Transverse colon (tissue), 4 donors: ENCODE measurements at regions not wholly inside any gene's neighbourhood (a gene's known extent, or its start where the extent isn't known, plus 50 kb on each side); places are given as distances from the start of the nearest gene placed in this dataset.

Experiments used
- DNase-seq: peaks from one replicate; pipeline ENCODE4 v3.0.0-alpha.2; 2019
- H3K27ac ChIP-seq, 4 donors: fragments of 200-600 bp; sonication (generic); 2 replicates each; pipeline ENCODE4 v1.5.1; 2016 to 2018; ENCODE audit warnings: inconsistent platforms in 4 of 4
- H3K27me3 ChIP-seq: fragments of 200-600 bp; sonication (generic); 2 replicates; pipeline ENCODE4 v1.5.1; 2017; ENCODE audit warnings: inconsistent platforms
- H3K36me3 ChIP-seq, 4 donors: fragments of 200-600 bp; sonication (generic); 2 replicates each; pipeline ENCODE4 v1.5.1; 2017 to 2019; ENCODE audit warnings: inconsistent platforms in 4 of 4
- H3K4me1 ChIP-seq, 4 donors: fragments of 200-600 bp; sonication (generic); 2 replicates each; pipeline ENCODE4 v1.5.1; 2017 to 2020; ENCODE audit warnings: inconsistent platforms in 4 of 4
- H3K4me3 ChIP-seq, 4 donors: fragments of 200-600 bp; sonication (generic); 1 replicate in 1 of 4; 2 replicates in 3 of 4; pipeline versions ENCODE4 v1.5.1 to v1.6.1; 2017 to 2019; ENCODE audit warnings: inconsistent platforms in 4 of 4
- H3K9me3 ChIP-seq, 2 donors: fragments of 200-600 bp; sonication (generic); 2 replicates each; pipeline ENCODE4 v1.5.1; 2017 to 2019; ENCODE audit warnings: inconsistent platforms in 2 of 2
- CTCF ChIP-seq, 5 experiments: fragments of 200-600 bp in 3 of 5; fragments of 450-650 bp in 2 of 5; sonication (generic) in 3 of 5; IDR thresholded peaks; 1 replicate in 2 of 5; 2 replicates in 3 of 5; pipeline ENCODE4 v1.5.1; 2016 to 2017; ENCODE audit warnings: antibody characterized with exemption in 5 of 5, inconsistent platforms in 3 of 5, mild to moderate bottlenecking in 2 of 5, moderate library complexity in 1 of 5
- EP300 ChIP-seq: sonication (generic); formaldehyde crosslinking; IDR thresholded peaks from one replicate; pipeline ENCODE4 v1.6.1; 2017; ENCODE audit warnings: antibody characterized with exemption, low read depth
- POLR2A ChIP-seq: fragments of 450-650 bp; IDR thresholded peaks from one replicate; pipeline ENCODE4 v1.6.1; 2016; ENCODE audit warnings: antibody characterized with exemption, mild to moderate bottlenecking, moderate library complexity
- POLR2AphosphoS5 ChIP-seq, 3 donors: sonication (generic); formaldehyde crosslinking; IDR thresholded peaks; one replicate each; pipeline ENCODE4 v1.6.1; 2016; ENCODE audit warnings: antibody characterized with exemption in 3 of 3
- WGBS, 2 donors: methylation state at CpG; one replicate each; pipeline ENCODE4 v1.1.5; 2018; ENCODE audit warnings: low coverage in 1 of 2; 5-methylcytosine and 5-hydroxymethylcytosine counted together
- in situ Hi-C, 4 donors: fragments of 200-750 bp; cut with MboI; loops; one replicate each; pipeline versions ENCODE4 v1.15.0 to v1.15.1; 2017; ENCODE audit warnings: low sequenced_read_pairs in 3 of 4, low pct_ligation_motif_present in 1 of 4, low pct_unique_long_range_greater_than_20kb in 1 of 4
- intact Hi-C: fragments of 100-400 bp; cut with DNase I; formaldehyde crosslinking; loops from one replicate; pipeline ENCODE4 v1.15.1; 2023; ENCODE audit warnings: low total_unique reads

GRCh38 chr4:131207589-131207988, 1941.5 kb upstream of the PCDH10 start:
- no peak overlapping the region for H3K27ac ChIP-seq
- TF ChIP-seq POLR2A (no peak), EP300 (no peak), POLR2AphosphoS5 (IDR thresholded peaks at IDR 0.05) (no peak), CTCF (IDR thresholded peaks at IDR 0.05) (no peak)
- 59 to 71% methylated on average over 6 of the region's 6 CpGs for WGBS, 2 donors
- H3K9me3 ChIP-seq, result no peaks in the 10 kb centered on the region
- no peaks in the 10 kb centered on the region for H3K36me3 ChIP-seq
- in situ Hi-C loops, result no loop called here
- intact Hi-C loops, result no loop called here
- no peaks in the 10 kb centered on the region for H3K27me3 ChIP-seq
- no peak overlapping the region for H3K4me3 ChIP-seq
- no peaks in the 10 kb centered on the region for H3K4me1 ChIP-seq
- DNase-seq, result no peak

- no peak for DNase-seq
- Histone ChIP-seq H3K4me1 (no peaks in the 10 kb centered on the region), H3K9me3 (no peaks in the 10 kb centered on the region), H3K27ac (no peak overlapping the region), H3K36me3 (no peaks in the 10 kb centered on the region), H3K27me3 (no peaks in the 10 kb centered on the region), H3K4me3 (no peak overlapping the region)
- in situ Hi-C loops (no loop called here), intact Hi-C loops (no loop called here)
- WGBS, 2 donors, result 0 to 18% methylated on average over 1 of the region's 1 CpG
- TF ChIP-seq CTCF (IDR thresholded peaks at IDR 0.05) (no peak), EP300 (no peak), POLR2AphosphoS5 (IDR thresholded peaks at IDR 0.05) (no peak), POLR2A (no peak)
Measured at GRCh38 chr4:131248314-131248713, 1900.8 kb upstream of the PCDH10 start.

- intact Hi-C loops (no loop called here), in situ Hi-C loops (no loop called here)
- Histone ChIP-seq H3K4me1 (no peaks in the 10 kb centered on the region), H3K27ac (no peak overlapping the region), H3K4me3 (no peak overlapping the region), H3K27me3 (no peaks in the 10 kb centered on the region), H3K36me3 (no peaks in the 10 kb centered on the region), H3K9me3 (no peaks in the 10 kb centered on the region)
- TF ChIP-seq POLR2AphosphoS5 (IDR thresholded peaks at IDR 0.05) (no peak), CTCF (IDR thresholded peaks at IDR 0.05) (no peak), POLR2A (no peak), EP300 (no peak)
- DNase-seq, result no peak
- WGBS, 2 donors, result 46 to 49% methylated on average over 3 of the region's 3 CpGs
Measured at GRCh38 chr4:131251321-131251720, 1897.8 kb upstream of the PCDH10 start.

- in situ Hi-C loops (no loop called here), intact Hi-C loops (no loop called here)
- Histone ChIP-seq H3K27ac (no peak overlapping the region), H3K27me3 (no peaks in the 10 kb centered on the region), H3K36me3 (no peaks in the 10 kb centered on the region), H3K9me3 (no peaks in the 10 kb centered on the region), H3K4me1 (no peaks in the 10 kb centered on the region), H3K4me3 (no peak overlapping the region)
- WGBS, 2 donors, result 73 to 80% methylated on average over 2 of the region's 2 CpGs
- no peak for TF ChIP-seq POLR2AphosphoS5 (IDR thresholded peaks at IDR 0.05)
- no peak for TF ChIP-seq CTCF (IDR thresholded peaks at IDR 0.05)
- TF ChIP-seq POLR2A, result no peak
- TF ChIP-seq EP300, result no peak
- DNase-seq, result no peak
Measured at GRCh38 chr4:131257241-131257640, 1891.9 kb upstream of the PCDH10 start.
